ENCODE measurements at regions not wholly inside any gene's neighbourhood (a gene's known extent, or its start where the extent isn't known, plus 50 kb on each side); places are given as distances from the start of the nearest gene placed in this dataset.

DNA sequence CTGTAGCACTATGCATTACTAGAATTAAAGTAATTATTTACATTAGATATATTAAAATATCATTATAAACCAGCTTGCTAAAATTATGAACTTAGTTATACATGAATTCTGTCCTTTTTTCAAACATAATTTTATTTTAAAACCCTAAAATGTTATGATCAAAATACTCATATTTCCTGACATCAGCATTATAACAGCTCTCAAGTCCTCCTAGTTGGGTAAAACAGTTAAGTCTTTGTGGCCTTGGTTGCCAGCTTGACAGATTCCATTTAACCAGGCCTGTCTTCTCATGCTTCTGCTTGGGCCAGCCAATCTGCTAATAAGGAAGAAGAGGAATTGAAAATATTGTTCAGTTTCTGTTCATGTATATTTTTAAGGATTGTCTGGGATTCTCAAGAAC is 147.9 kb upstream of the SLC35B3 start:
- TF ChIP-seq POLR2A (IDR thresholded peaks at IDR 0.05) (no peak), POLR2AphosphoS5 (IDR thresholded peaks at IDR 0.05) (no peak)
- TF ChIP-seq, protein P1, sequence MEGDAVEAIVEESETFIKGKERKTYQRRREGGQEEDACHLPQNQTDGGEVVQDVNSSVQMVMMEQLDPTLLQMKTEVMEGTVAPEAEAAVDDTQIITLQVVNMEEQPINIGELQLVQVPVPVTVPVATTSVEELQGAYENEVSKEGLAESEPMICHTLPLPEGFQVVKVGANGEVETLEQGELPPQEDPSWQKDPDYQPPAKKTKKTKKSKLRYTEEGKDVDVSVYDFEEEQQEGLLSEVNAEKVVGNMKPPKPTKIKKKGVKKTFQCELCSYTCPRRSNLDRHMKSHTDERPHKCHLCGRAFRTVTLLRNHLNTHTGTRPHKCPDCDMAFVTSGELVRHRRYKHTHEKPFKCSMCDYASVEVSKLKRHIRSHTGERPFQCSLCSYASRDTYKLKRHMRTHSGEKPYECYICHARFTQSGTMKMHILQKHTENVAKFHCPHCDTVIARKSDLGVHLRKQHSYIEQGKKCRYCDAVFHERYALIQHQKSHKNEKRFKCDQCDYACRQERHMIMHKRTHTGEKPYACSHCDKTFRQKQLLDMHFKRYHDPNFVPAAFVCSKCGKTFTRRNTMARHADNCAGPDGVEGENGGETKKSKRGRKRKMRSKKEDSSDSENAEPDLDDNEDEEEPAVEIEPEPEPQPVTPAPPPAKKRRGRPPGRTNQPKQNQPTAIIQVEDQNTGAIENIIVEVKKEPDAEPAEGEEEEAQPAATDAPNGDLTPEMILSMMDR (IDR thresholded peaks at IDR 0.05 in 8 of 11, conservative IDR thresholded peaks at IDR 0.05 in 3 of 11): no peak

All from spleen (tissue), 7 donors.